ENCODE measurements at regions not wholly inside any gene's neighbourhood (a gene's known extent, or its start where the extent isn't known, plus 50 kb on each side); places are given as distances from the start of the nearest gene placed in this dataset.

DNA sequence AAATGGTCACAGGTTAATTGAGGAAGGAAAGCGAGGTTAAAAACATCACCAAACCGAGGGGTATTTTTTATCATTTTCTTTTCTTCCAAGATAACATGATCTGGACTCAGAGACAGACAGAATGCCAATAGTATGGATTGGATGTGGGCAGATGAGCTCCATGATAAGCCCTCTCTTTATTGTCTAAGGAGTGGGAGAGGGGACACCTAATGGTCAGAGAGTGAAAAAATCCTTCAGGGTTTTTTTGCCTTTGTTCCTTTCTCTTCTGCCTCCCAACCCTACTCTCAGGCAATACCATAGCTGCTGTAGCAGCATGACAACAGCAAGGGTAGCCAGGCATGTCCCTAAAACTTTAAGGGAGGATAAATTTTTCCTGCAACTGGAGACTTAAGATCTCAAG is 94.7 kb downstream of the DIRAS2 start:
- TF ChIP-seq, protein P1, sequence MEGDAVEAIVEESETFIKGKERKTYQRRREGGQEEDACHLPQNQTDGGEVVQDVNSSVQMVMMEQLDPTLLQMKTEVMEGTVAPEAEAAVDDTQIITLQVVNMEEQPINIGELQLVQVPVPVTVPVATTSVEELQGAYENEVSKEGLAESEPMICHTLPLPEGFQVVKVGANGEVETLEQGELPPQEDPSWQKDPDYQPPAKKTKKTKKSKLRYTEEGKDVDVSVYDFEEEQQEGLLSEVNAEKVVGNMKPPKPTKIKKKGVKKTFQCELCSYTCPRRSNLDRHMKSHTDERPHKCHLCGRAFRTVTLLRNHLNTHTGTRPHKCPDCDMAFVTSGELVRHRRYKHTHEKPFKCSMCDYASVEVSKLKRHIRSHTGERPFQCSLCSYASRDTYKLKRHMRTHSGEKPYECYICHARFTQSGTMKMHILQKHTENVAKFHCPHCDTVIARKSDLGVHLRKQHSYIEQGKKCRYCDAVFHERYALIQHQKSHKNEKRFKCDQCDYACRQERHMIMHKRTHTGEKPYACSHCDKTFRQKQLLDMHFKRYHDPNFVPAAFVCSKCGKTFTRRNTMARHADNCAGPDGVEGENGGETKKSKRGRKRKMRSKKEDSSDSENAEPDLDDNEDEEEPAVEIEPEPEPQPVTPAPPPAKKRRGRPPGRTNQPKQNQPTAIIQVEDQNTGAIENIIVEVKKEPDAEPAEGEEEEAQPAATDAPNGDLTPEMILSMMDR (tag by site-specific recombination; IDR thresholded peaks at IDR 0.05), result no peak
- TF ChIP-seq ZBTB17 (tag by site-specific recombination; IDR thresholded peaks at IDR 0.05), result no peak
